OCI-LY7 (cell line): ENCODE measurements at regions not wholly inside any gene's neighbourhood (a gene's known extent, or its start where the extent isn't known, plus 50 kb on each side); places are given as distances from the start of the nearest gene placed in this dataset.

ENCODE experiments used
- BruUV-seq: library from RNA; stranded (reverse); fragments of 400-500 nt; replicated peaks from 2 replicates; lab custom pipeline; 2021; lab: Mats Ljungman, UMichigan
- CTCF ChIA-PET: fragments of 300-600 bp; sonication (Branson Sonifier 250); formaldehyde crosslinking; loops from one replicate; lab custom pipeline; 2022; ENCODE audit warnings: antibody characterized with exemption; ENCODE audit not compliant: unreplicated experiment; lab: Charles Lee
- POLR2A ChIA-PET: fragments of 300-600 bp; sonication (Branson Sonifier 250); formaldehyde crosslinking; loops from one replicate; lab custom pipeline; 2022; ENCODE audit warnings: antibody characterized with exemption; lab: Charles Lee
- DNase-seq: peaks from one replicate; pipeline ENCODE4 v3.0.0-alpha.2; 2015; ENCODE audit warnings: low spot score
- H2AFZ ChIP-seq: fragments of 200-600 bp; sonication (generic), shearing (Covaris generic); 2 replicates; pipeline ENCODE4 v1.6.1; 2014; ENCODE audit warnings: mild to moderate bottlenecking, antibody characterized with exemption, low read length, moderate library complexity
- H3K27ac ChIP-seq: fragments of 200-600 bp; sonication (generic); 2 replicates; pipeline ENCODE4 v1.5.1; 2014; ENCODE audit warnings: mixed run types, low read depth, mild to moderate bottlenecking, moderate library complexity, low read length, inconsistent platforms; ENCODE audit not compliant: poor library complexity, severe bottlenecking
- H3K36me3 ChIP-seq: fragments of 200-600 bp; sonication (generic); 2 replicates; pipeline ENCODE4 v1.6.1; 2014; ENCODE audit warnings: mild to moderate bottlenecking, antibody characterized with exemption, low read length, moderate library complexity, mixed read lengths; ENCODE audit not compliant: insufficient read depth
- H3K4me1 ChIP-seq: fragments of 200-600 bp; sonication (generic); 2 replicates; pipeline ENCODE4 v1.5.1; 2014; ENCODE audit warnings: mild to moderate bottlenecking, low read length; ENCODE audit not compliant: insufficient read depth, poor library complexity, severe bottlenecking
- H3K4me2 ChIP-seq: fragments of 200-600 bp; sonication (generic); 2 replicates; pipeline ENCODE4 v1.6.1; 2014; ENCODE audit warnings: mild to moderate bottlenecking, low read length
- H3K4me3 ChIP-seq: fragments of 200-600 bp; sonication (generic); 2 replicates; pipeline ENCODE4 v1.5.1; 2014; ENCODE audit warnings: mild to moderate bottlenecking, low read depth, low read length; ENCODE audit not compliant: poor library complexity, severe bottlenecking
- H3K79me2 ChIP-seq: fragments of 200-600 bp; sonication (generic); 2 replicates; pipeline ENCODE4 v1.6.1; 2016; ENCODE audit warnings: low read depth, mild to moderate bottlenecking, low read length, moderate library complexity, mixed read lengths; ENCODE audit not compliant: insufficient read depth
- H3K9me2 ChIP-seq: fragments of 200-600 bp; sonication (generic); 2 replicates; pipeline ENCODE4 v1.6.1; 2016; ENCODE audit warnings: mild to moderate bottlenecking, low read length, mixed read lengths; ENCODE audit not compliant: insufficient read depth
- H3K9me3 ChIP-seq: fragments of 200-600 bp; sonication (generic); 2 replicates; pipeline ENCODE4 v1.6.1; 2014; ENCODE audit warnings: mild to moderate bottlenecking, mixed run types, low read length, mixed read lengths
- H4K20me1 ChIP-seq: fragments of 200-600 bp; sonication (generic); 2 replicates; pipeline ENCODE4 v1.6.1; 2014; ENCODE audit warnings: mild to moderate bottlenecking, antibody characterized with exemption, low read length, moderate library complexity, mixed read lengths; ENCODE audit not compliant: insufficient read depth
- CTCF ChIP-seq: fragments of 200-600 bp; sonication (generic); conservative IDR thresholded peaks from 2 replicates; pipeline ENCODE4 v1.5.1; 2014; ENCODE audit warnings: mild to moderate bottlenecking, antibody characterized with exemption, low read length, moderate library complexity, mixed read lengths
- EZH2phosphoT487 ChIP-seq: fragments of 200-600 bp; sonication (generic); IDR thresholded peaks from 2 replicates; pipeline ENCODE4 v1.6.1; 2018; ENCODE audit warnings: low read depth, borderline replicate concordance, mild to moderate bottlenecking, mixed run types, antibody characterized with exemption, low read length, moderate library complexity, mixed read lengths
- intact Hi-C: fragments of 100-400 bp; cut with micrococcal nuclease; formaldehyde crosslinking; loops from one replicate; pipeline ENCODE4 v1.10.0; 2022; ENCODE audit not compliant: unreplicated experiment

- H3K9me2 ChIP-seq = no peaks in the 10 kb centered on the region
- CTCF ChIA-PET = no interaction called here
- H3K4me3 ChIP-seq = no peak overlapping the region
- no peak overlapping the region for H3K27ac ChIP-seq
- DNase-seq = no peak
- no peaks in the 10 kb centered on the region for H3K79me2 ChIP-seq
- intact Hi-C loops = no loop called here
- no peak overlapping the region for H3K4me2 ChIP-seq
- POLR2A ChIA-PET = interaction anchor here (0.6 kb wide), 1 partner anchor 19 kb away, joined by 4 read pairs; no protein-coding TSS in a partner anchor
- no peaks in the 10 kb centered on the region for H4K20me1 ChIP-seq
- TF ChIP-seq CTCF = no peak
- no peak for TF ChIP-seq EZH2phosphoT487
- H2AFZ ChIP-seq = no peak overlapping the region
- no peaks in the 10 kb centered on the region for H3K9me3 ChIP-seq
- no peaks in the 10 kb centered on the region for H3K36me3 ChIP-seq
- no peaks in the 10 kb centered on the region for H3K4me1 ChIP-seq
- BruUV-seq = no TSS peak
These were observed 82.9 kb upstream of the SLC22A11 start for GRCh38 chr11:64472593-64473455.

DNA sequence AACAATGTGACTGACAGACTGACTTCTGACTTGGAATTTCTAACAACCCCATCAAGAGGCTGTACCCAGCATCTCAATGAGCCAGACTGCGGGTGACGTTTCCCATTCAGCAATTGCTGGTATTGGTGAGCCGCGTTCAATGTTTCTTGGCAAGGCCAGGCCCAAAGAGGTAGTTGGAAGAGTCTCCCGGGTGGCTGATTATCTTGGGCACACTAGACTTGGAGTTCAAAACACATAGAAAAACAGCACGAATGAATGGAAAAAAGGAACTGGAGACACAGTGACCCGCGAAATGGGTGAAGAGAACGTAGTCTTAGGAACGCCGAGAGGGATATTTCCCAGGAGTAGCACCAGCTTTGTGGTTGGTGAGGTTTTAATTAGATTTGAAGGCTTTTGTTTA is 81.1 kb upstream of the SLC22A11 start:
- Histone ChIP-seq H3K4me2 (no peak overlapping the region), H3K36me3 (no peaks in the 10 kb centered on the region), H3K9me3 (no peaks in the 10 kb centered on the region), H4K20me1 (no peaks in the 10 kb centered on the region), H3K27ac (no peak overlapping the region), H3K4me1 (no peaks in the 10 kb centered on the region), H3K79me2 (no peaks in the 10 kb centered on the region), H2AFZ (no peak overlapping the region), H3K4me3 (no peak overlapping the region), H3K9me2 (no peaks in the 10 kb centered on the region)
- ChIA-PET POLR2A (no interaction called here), CTCF (no interaction called here)
- TF ChIP-seq CTCF (no peak), EZH2phosphoT487 (no peak)
- intact Hi-C loops = no loop called here
- DNase-seq = no peak
- BruUV-seq = no TSS peak

GRCh38 chr11:64475145-64475544 is 80.6 kb upstream of the SLC22A11 start:
- no peak overlapping the region for H3K27ac ChIP-seq
- no peak for TF ChIP-seq EZH2phosphoT487
- H3K9me2 ChIP-seq = no peaks in the 10 kb centered on the region
- no peak overlapping the region for H3K4me3 ChIP-seq
- POLR2A ChIA-PET = no interaction called here
- intact Hi-C loops = no loop called here
- H3K9me3 ChIP-seq = no peaks in the 10 kb centered on the region
- H4K20me1 ChIP-seq = no peaks in the 10 kb centered on the region
- H2AFZ ChIP-seq = no peak overlapping the region
- DNase-seq = no peak
- CTCF ChIA-PET = no interaction called here
- no peaks in the 10 kb centered on the region for H3K4me1 ChIP-seq
- H3K36me3 ChIP-seq = no peaks in the 10 kb centered on the region
- BruUV-seq = no TSS peak
- no peak overlapping the region for H3K4me2 ChIP-seq
- H3K79me2 ChIP-seq = no peaks in the 10 kb centered on the region
